Ascending aorta (tissue), 2 donors: ENCODE measurements at regions not wholly inside any gene's neighbourhood (a gene's known extent, or its start where the extent isn't known, plus 50 kb on each side); places are given as distances from the start of the nearest gene placed in this dataset.

ENCODE experiments used
- DNase-seq, 2 donors: peaks; one replicate each; pipeline ENCODE4 v3.0.0-alpha.2; 2019; ENCODE audit warnings: low spot score in 2 of 2
- H3K27ac ChIP-seq, 2 donors: fragments of 200-600 bp; sonication (generic); one replicate each; pipeline ENCODE4 v1.5.1; 2016 to 2017; ENCODE audit warnings: mild to moderate bottlenecking in 1 of 2
- H3K27me3 ChIP-seq: fragments of 200-600 bp; sonication (generic); one replicate; pipeline ENCODE4 v1.5.1; 2017
- H3K36me3 ChIP-seq, 2 donors: fragments of 200-600 bp; sonication (generic); one replicate each; pipeline ENCODE4 v1.5.1; 2016
- H3K4me1 ChIP-seq, 2 donors: fragments of 200-600 bp; sonication (generic); one replicate each; pipeline ENCODE4 v1.5.1; 2016 to 2017; ENCODE audit warnings: mild to moderate bottlenecking in 1 of 2
- H3K4me3 ChIP-seq, 2 donors: fragments of 200-600 bp; sonication (generic); one replicate each; pipeline ENCODE4 v1.5.1; 2016 to 2017; ENCODE audit warnings: mild to moderate bottlenecking in 1 of 2
- H3K9me3 ChIP-seq, 2 donors: fragments of 200-600 bp; sonication (generic); one replicate each; pipeline ENCODE4 v1.5.1; 2016
- intact Hi-C: fragments of 100-400 bp; cut with DNase I; formaldehyde crosslinking; loops from one replicate; pipeline ENCODE4 v1.15.1; 2023
- TF ChIP-seq, protein P1 (sequence below), 3 experiments: fragments of 200-600 bp in 2 of 3; fragments of 450-650 bp in 1 of 3; sonication (generic) in 2 of 3; IDR thresholded peaks; one replicate each; pipeline ENCODE4 v1.5.1; 2016 to 2019; ENCODE audit warnings: antibody characterized with exemption in 3 of 3, mild to moderate bottlenecking in 1 of 3, moderate library complexity in 1 of 3

DNA sequence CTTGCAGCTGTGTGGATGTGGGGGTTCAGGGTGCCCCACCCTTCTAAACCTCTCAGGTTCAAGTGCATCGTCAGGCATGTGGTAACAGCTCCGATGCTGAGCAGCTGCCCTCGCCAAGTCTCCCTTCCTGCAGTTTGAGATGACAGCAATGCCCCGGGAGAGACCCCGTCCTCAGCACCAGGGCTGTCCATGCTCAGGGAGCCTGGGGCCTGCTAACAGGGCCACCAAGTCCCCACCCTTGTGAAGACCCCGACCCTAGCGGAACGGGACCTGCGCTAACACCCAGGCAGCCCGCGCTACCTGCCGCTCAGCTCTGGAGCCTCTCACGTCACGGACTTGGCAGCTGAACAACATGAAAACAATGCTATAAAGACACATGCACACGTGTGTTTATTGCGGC lies 159.2 kb upstream of the C1orf174 start:
- Histone ChIP-seq H3K27me3 (no peaks in the 10 kb centered on the region), H3K4me1 (no peaks in the 10 kb centered on the region), H3K4me3 (no peak overlapping the region), H3K36me3 (no peaks in the 10 kb centered on the region), H3K9me3 (no peaks in the 10 kb centered on the region), H3K27ac (no peak overlapping the region)
- intact Hi-C loops: no loop called here
- DNase-seq: peak in 1 of 2 donors; percentile 47
- TF ChIP-seq, protein P1, sequence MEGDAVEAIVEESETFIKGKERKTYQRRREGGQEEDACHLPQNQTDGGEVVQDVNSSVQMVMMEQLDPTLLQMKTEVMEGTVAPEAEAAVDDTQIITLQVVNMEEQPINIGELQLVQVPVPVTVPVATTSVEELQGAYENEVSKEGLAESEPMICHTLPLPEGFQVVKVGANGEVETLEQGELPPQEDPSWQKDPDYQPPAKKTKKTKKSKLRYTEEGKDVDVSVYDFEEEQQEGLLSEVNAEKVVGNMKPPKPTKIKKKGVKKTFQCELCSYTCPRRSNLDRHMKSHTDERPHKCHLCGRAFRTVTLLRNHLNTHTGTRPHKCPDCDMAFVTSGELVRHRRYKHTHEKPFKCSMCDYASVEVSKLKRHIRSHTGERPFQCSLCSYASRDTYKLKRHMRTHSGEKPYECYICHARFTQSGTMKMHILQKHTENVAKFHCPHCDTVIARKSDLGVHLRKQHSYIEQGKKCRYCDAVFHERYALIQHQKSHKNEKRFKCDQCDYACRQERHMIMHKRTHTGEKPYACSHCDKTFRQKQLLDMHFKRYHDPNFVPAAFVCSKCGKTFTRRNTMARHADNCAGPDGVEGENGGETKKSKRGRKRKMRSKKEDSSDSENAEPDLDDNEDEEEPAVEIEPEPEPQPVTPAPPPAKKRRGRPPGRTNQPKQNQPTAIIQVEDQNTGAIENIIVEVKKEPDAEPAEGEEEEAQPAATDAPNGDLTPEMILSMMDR (IDR thresholded peaks at IDR 0.05): no peak

DNA sequence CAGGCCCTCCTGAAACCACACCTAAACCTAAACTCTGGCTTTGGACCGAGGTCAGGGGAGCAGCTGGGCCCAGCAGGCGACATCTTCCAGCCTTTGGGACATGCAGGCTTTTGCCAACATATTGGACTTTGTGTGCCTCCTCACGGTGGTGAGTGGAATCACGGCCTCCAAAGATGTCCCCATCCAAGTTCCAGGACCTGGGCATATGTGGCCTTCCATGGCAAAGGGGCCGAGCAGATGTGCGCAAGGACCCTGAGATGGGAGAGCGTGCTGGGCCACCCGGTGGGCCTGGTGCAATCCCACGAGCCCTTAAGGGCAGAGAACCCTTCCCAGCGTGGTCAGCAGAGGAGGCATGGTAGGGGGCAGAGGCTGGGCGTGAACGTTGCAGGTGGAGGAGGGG lies 160.8 kb upstream of the C1orf174 start:
- H3K4me1 ChIP-seq: no peaks in the 10 kb centered on the region
- H3K27me3 ChIP-seq: no peaks in the 10 kb centered on the region
- H3K36me3 ChIP-seq: no peaks in the 10 kb centered on the region
- no peak overlapping the region for H3K4me3 ChIP-seq
- TF ChIP-seq, protein P1 (IDR thresholded peaks at IDR 0.05): no peak
- H3K9me3 ChIP-seq: no peaks in the 10 kb centered on the region
- intact Hi-C loops: no loop called here
- DNase-seq: peak in 1 of 2 donors; percentile 31
- H3K27ac ChIP-seq: no peak overlapping the region

DNA sequence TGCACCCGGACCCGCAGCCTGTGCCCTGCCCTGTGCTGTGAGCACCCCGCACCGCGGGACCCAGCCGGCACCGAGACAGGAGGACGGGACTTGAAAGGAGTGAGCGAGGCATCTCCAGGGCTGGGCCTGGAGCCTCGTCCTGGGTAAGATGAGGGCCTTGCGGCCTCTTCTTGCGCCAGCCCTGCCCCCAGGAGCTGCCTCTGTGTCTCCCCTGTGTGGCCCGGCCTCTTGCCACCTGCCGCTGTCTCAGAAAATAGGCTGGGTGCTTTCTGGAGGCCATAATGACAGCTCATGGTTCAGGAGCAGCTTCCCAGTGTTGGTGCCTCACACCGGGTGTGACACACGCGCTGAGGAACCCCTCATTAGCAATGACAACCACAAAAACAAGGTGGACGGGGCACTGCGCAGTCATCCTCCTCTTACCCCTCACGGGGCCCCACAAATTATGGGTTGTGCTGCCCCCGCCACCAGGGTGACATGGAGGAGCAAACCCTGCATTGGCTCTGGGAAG lies 161.5 kb upstream of the C1orf174 start:
- Histone ChIP-seq H3K27ac (no peak overlapping the region), H3K36me3 (no peaks in the 10 kb centered on the region), H3K4me1 (no peaks in the 10 kb centered on the region), H3K27me3 (no peaks in the 10 kb centered on the region), H3K9me3 (no peaks in the 10 kb centered on the region), H3K4me3 (no peak overlapping the region)
- DNase-seq: peak in 1 of 2 donors; percentile 58
- intact Hi-C loops: no loop called here
- TF ChIP-seq, protein P1 (IDR thresholded peaks at IDR 0.05): no peak

DNA sequence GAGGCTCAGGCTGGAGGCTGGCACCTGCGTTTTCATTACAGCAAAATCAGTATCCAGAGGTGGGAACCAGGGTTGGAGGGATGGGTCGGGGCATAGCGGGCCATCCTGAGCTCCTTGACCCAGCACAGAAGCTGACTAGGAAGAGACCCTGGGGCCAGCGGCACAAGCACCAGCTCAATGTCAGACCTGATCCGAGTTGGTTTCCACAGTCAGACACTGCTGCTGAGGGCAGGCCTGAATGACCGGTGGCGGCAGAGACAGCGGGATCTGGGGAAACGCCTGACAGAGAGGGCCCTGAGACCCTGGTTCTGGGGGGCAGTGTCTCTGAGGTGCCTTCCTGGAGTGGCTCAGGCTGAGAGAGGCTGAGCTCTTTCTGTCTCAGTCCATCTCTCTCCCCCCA lies 162.0 kb upstream of the C1orf174 start:
- H3K27ac ChIP-seq: no peak overlapping the region
- DNase-seq: peak in 1 of 2 donors; percentile 30
- TF ChIP-seq, protein P1 (IDR thresholded peaks at IDR 0.05): no peak
- no peaks in the 10 kb centered on the region for H3K27me3 ChIP-seq
- intact Hi-C loops: no loop called here
- H3K9me3 ChIP-seq: no peaks in the 10 kb centered on the region
- no peaks in the 10 kb centered on the region for H3K4me1 ChIP-seq
- H3K36me3 ChIP-seq: no peaks in the 10 kb centered on the region
- no peak overlapping the region for H3K4me3 ChIP-seq

DNA sequence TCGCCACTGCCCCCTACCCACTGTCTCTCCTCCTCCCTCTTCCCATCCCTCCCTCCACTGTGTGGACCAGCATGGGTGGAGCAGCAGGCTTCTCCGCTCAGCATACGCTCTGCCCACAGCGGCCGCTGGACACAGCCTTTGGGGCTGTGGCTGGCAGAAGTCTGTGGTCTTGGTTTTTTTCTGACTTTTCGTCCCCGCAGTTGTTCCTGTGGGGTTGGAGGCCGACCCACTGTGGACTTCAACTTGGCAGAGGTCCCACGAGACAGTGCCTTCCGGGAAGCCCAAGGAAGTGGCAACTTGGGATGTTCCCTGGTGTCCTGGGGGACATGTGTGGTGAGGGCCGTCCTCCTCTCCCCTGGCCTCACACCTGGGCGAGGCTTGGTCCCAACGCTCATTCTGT lies 162.5 kb upstream of the C1orf174 start:
- H3K27me3 ChIP-seq: no peaks in the 10 kb centered on the region
- no peaks in the 10 kb centered on the region for H3K36me3 ChIP-seq
- intact Hi-C loops: no loop called here
- TF ChIP-seq, protein P1 (IDR thresholded peaks at IDR 0.05): no peak
- no peak overlapping the region for H3K27ac ChIP-seq
- no peaks in the 10 kb centered on the region for H3K9me3 ChIP-seq
- DNase-seq: peak in 1 of 2 donors; percentile 40
- H3K4me1 ChIP-seq: no peaks in the 10 kb centered on the region
- H3K4me3 ChIP-seq: no peak overlapping the region

DNA sequence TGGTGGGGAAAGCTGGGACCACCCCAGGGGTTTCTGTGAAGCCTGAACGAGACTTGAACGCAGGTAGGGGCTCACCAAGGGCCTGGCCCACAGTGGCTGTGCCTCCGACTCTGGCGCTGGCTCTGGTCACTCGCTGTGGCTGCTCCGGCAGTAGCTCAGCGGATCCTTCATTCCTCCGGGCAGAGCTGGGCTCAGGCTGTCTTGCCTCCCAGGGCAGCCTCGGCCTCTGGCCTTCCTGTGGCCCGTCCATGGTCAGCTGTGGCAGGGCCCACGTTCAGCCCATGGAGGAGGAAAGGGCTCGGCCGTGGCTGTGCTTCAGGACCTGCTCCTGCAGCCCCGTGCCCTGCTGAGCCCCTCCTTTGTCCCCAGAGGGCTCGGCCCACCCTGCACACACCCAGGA lies 162.9 kb upstream of the C1orf174 start:
- Histone ChIP-seq H3K27me3 (no peaks in the 10 kb centered on the region), H3K27ac (no peak overlapping the region), H3K9me3 (no peaks in the 10 kb centered on the region), H3K36me3 (no peaks in the 10 kb centered on the region), H3K4me1 (no peaks in the 10 kb centered on the region), H3K4me3 (no peak overlapping the region)
- TF ChIP-seq, protein P1 (IDR thresholded peaks at IDR 0.05): no peak
- intact Hi-C loops: no loop called here
- DNase-seq: peak in 1 of 2 donors; percentile 39
